Cardiac muscle cell (in vitro differentiated cells and primary cell): ENCODE measurements at regions not wholly inside any gene's neighbourhood (a gene's known extent, or its start where the extent isn't known, plus 50 kb on each side); places are given as distances from the start of the nearest gene placed in this dataset.
"Not testable (repeated sequence)": the region's sequence is repeated elsewhere in the genome, so short reads cannot be mapped to it uniquely, and the experiment has no call there.

Experiments used
- DNase-seq, 2 donors: peaks; one replicate each; pipeline versions ENCODE4 v3.0.0 to v3.0.0-alpha.2; 2010 to 2017; ENCODE audit warnings: low read depth in 1 of 2, low spot score in 1 of 2
- H3K27ac ChIP-seq: fragments of 200-600 bp; sonication (generic); 2 replicates; pipeline ENCODE4 v1.5.1; 2016
- H3K27me3 ChIP-seq: fragments of 200-600 bp; sonication (generic); 2 replicates; pipeline ENCODE4 v1.6.0; 2016; ENCODE audit warnings: control low read depth
- H3K36me3 ChIP-seq: fragments of 200-600 bp; sonication (generic); 2 replicates; pipeline ENCODE4 v1.5.1; 2016; ENCODE audit warnings: control low read depth
- H3K4me1 ChIP-seq: fragments of 200-600 bp; sonication (generic); 2 replicates; pipeline ENCODE4 v1.8.1; 2017; ENCODE audit warnings: low read depth, mild to moderate bottlenecking, mixed run types
- H3K4me3 ChIP-seq: fragments of 200-600 bp; sonication (generic); 2 replicates; pipeline ENCODE4 v1.5.1; 2016; ENCODE audit warnings: mild to moderate bottlenecking
- H3K9me3 ChIP-seq: fragments of 200-600 bp; sonication (generic); 2 replicates; pipeline ENCODE4 v1.5.1; 2017; ENCODE audit warnings: low read depth, mild to moderate bottlenecking, control low read depth
- CTCF ChIP-seq: IDR thresholded peaks from 2 replicates; pipeline ENCODE4 v1.5.1; 2012; ENCODE audit warnings: low read depth, mild to moderate bottlenecking, low read length

- Histone ChIP-seq H3K36me3 (no peaks in the 10 kb centered on the region), H3K27ac (no peak overlapping the region), H3K9me3 (no peaks in the 10 kb centered on the region), H3K27me3 (peaks cover 21% of the 10 kb centered on the region), H3K4me1 (no peaks in the 10 kb centered on the region), H3K4me3 (no peak overlapping the region)
- no peak for DNase-seq
- TF ChIP-seq CTCF, result no peak
Observed at GRCh38 chr7:69208276-69208675, 390.0 kb upstream of the AUTS2 start.

- peaks cover 23% of the 10 kb centered on the region for H3K27me3 ChIP-seq
Observed at GRCh38 chr7:69208848-69209247, 389.4 kb upstream of the AUTS2 start.

GRCh38 chr7:69211336-69211735 lies 386.9 kb upstream of the AUTS2 start:
- DNase-seq, result no peak
- no peaks in the 10 kb centered on the region for H3K4me1 ChIP-seq
- TF ChIP-seq CTCF, result no peak
- H3K36me3 ChIP-seq, result no peaks in the 10 kb centered on the region
- H3K27me3 ChIP-seq, result peaks cover 30% of the 10 kb centered on the region
- no peaks in the 10 kb centered on the region for H3K9me3 ChIP-seq
- no peak overlapping the region for H3K27ac ChIP-seq
- no peak overlapping the region for H3K4me3 ChIP-seq

More at GRCh38 chr7:69208848-69209247, 389.4 kb upstream of the AUTS2 start:
- H3K4me1 ChIP-seq, result no peaks in the 10 kb centered on the region
- H3K9me3 ChIP-seq, result no peaks in the 10 kb centered on the region
- TF ChIP-seq CTCF, result no peak
- no peaks in the 10 kb centered on the region for H3K36me3 ChIP-seq
- DNase-seq, result no peak
- no peak overlapping the region for H3K4me3 ChIP-seq
- no peak overlapping the region for H3K27ac ChIP-seq

GRCh38 chr7:69211739-69212138 lies 386.5 kb upstream of the AUTS2 start:
- peak in 1 of 2 donors; percentile 32 for DNase-seq
- Histone ChIP-seq H3K27ac (no peak overlapping the region), H3K4me1 (no peaks in the 10 kb centered on the region), H3K27me3 (peaks cover 30% of the 10 kb centered on the region), H3K4me3 (no peak overlapping the region), H3K36me3 (no peaks in the 10 kb centered on the region), H3K9me3 (no peaks in the 10 kb centered on the region)
- TF ChIP-seq CTCF, result no peak

- no peak for DNase-seq
- peaks cover 46% of the 10 kb centered on the region for H3K27me3 ChIP-seq
- no peak overlapping the region for H3K4me3 ChIP-seq
- H3K4me1 ChIP-seq, result no peaks in the 10 kb centered on the region
- H3K36me3 ChIP-seq, result no peaks in the 10 kb centered on the region
- no peaks in the 10 kb centered on the region for H3K9me3 ChIP-seq
- TF ChIP-seq CTCF, result no peak
- H3K27ac ChIP-seq, result no peak overlapping the region
Observed at GRCh38 chr7:69213878-69214277, 384.4 kb upstream of the AUTS2 start.

GRCh38 chr7:69215516-69215915 lies 382.8 kb upstream of the AUTS2 start:
- not testable (repeated sequence) for H3K4me1 ChIP-seq

More at GRCh38 chr7:69215516-69215915, 382.8 kb upstream of the AUTS2 start:
- not testable (repeated sequence) for H3K9me3 ChIP-seq, H3K27ac ChIP-seq, H3K4me3 ChIP-seq, DNase-seq, H3K36me3 ChIP-seq
- peaks cover 46% of the 10 kb centered on the region for H3K27me3 ChIP-seq
